Chondrocyte (in vitro differentiated cells): ENCODE measurements at regions not wholly inside any gene's neighbourhood (a gene's known extent, or its start where the extent isn't known, plus 50 kb on each side); places are given as distances from the start of the nearest gene placed in this dataset.
A peak's percentile ranks its signal among the peaks of the same experiment; 100 is the strongest.

Experiments used
- DNase-seq: peaks from one replicate; pipeline ENCODE4 v3.0.0; 2021; ENCODE audit warnings: mixed read lengths, low spot score
- H3K27ac Mint-ChIP-seq: one replicate; pipeline ENCODE4 v1.8.0; 2021; ENCODE audit warnings: mild to moderate bottlenecking, moderate library complexity, mixed read lengths; ENCODE audit not compliant: unreplicated experiment
- H3K27me3 Mint-ChIP-seq: 2 replicates; pipeline ENCODE4 v1.8.0; 2021; ENCODE audit warnings: low read depth, mixed read lengths
- H3K36me3 Mint-ChIP-seq: 2 replicates; pipeline ENCODE4 v1.8.0; 2021; ENCODE audit warnings: low read depth, mixed read lengths
- H3K4me1 Mint-ChIP-seq: 2 replicates; pipeline ENCODE4 v1.8.0; 2021; ENCODE audit warnings: low read depth, mild to moderate bottlenecking, mixed read lengths
- H3K4me3 Mint-ChIP-seq: one replicate; pipeline ENCODE4 v1.8.0; 2021; ENCODE audit warnings: mild to moderate bottlenecking, moderate library complexity, mixed read lengths; ENCODE audit not compliant: unreplicated experiment
- H3K9me3 Mint-ChIP-seq: 2 replicates; pipeline ENCODE4 v1.8.0; 2021; ENCODE audit warnings: low read depth, mixed read lengths
- CTCF ChIP-seq: fragments of 200-600 bp; sonication (generic); IDR thresholded peaks from 2 replicates; pipeline ENCODE4 v1.5.0; 2021; ENCODE audit warnings: antibody characterized with exemption, mild to moderate bottlenecking, moderate library complexity

GRCh38 chrX:46294234-46294633 is 251.0 kb downstream of the ZNF674 start:
- no peak for DNase-seq
- Mint-ChIP-seq H3K9me3 (peaks cover 23% of the 10 kb centered on the region), H3K27me3 (no peaks in the 10 kb centered on the region), H3K27ac (no peak overlapping the region), H3K4me3 (no peak overlapping the region), H3K36me3 (no peaks in the 10 kb centered on the region), H3K4me1 (peaks cover 9% of the 10 kb centered on the region)
- TF ChIP-seq CTCF, result no peak

GRCh38 chrX:46279925-46280313 is 265.3 kb downstream of the ZNF674 start:
- H3K4me1 Mint-ChIP-seq, result peaks cover 25% of the 10 kb centered on the region
- no peak for DNase-seq
- no peak for TF ChIP-seq CTCF
- H3K36me3 Mint-ChIP-seq, result no peaks in the 10 kb centered on the region
- H3K4me3 Mint-ChIP-seq, result no peak overlapping the region
- peaks cover 9% of the 10 kb centered on the region for H3K9me3 Mint-ChIP-seq
- no peaks in the 10 kb centered on the region for H3K27me3 Mint-ChIP-seq
- no peak overlapping the region for H3K27ac Mint-ChIP-seq

DNA sequence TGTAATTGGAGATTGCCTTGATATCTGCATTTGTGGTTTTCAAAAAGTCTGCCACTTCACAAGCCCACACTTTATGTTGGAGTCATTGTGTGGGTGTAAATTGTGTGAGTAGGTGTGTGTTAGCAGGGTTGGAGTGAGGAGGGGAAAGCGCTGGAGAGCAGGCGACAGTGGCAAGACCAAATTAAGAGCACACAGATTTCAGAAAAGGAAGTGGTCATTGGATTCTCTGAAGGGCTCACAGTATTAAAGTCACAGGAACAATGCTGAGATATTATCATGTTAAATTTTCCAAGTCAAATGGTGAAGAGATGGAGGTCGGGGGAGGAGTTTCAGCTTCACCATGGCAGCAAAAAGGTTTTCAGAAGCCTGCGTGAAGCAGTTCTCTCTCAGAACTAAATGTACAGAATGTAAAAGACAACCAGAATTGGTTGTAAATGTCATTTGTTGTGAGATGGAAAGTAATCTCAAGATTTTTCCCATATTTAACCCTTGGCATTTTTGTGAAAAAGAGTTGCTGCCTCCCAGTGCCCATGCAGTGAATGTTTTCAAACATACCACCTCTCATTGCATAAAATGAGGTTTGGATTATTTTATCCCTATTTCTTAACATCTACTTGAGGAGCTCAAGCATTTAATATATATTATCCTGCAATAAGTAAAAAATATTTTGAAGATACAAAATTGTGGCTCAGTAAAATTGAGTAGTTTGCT is 265.9 kb downstream of the ZNF674 start:
- peak; percentile 70 for TF ChIP-seq CTCF
- Mint-ChIP-seq H3K4me3 (no peak overlapping the region), H3K9me3 (peaks cover 9% of the 10 kb centered on the region), H3K36me3 (no peaks in the 10 kb centered on the region), H3K27me3 (no peaks in the 10 kb centered on the region), H3K27ac (no peak overlapping the region), H3K4me1 (peaks cover 20% of the 10 kb centered on the region)
- DNase-seq, result no peak

GRCh38 chrX:46278572-46278971 is 266.6 kb downstream of the ZNF674 start:
- Mint-ChIP-seq H3K27me3 (no peaks in the 10 kb centered on the region), H3K27ac (no peak overlapping the region), H3K4me3 (no peak overlapping the region), H3K36me3 (no peaks in the 10 kb centered on the region), H3K9me3 (peaks cover 16% of the 10 kb centered on the region), H3K4me1 (peaks cover 16% of the 10 kb centered on the region)
- no peak for TF ChIP-seq CTCF
- DNase-seq, result no peak

GRCh38 chrX:46268412-46268811 is 276.8 kb downstream of the ZNF674 start:
- Mint-ChIP-seq H3K27me3 (no peaks in the 10 kb centered on the region), H3K9me3 (peaks cover 6% of the 10 kb centered on the region), H3K36me3 (no peaks in the 10 kb centered on the region), H3K27ac (no peak overlapping the region), H3K4me3 (no peak overlapping the region), H3K4me1 (peaks cover 7% of the 10 kb centered on the region)
- TF ChIP-seq CTCF, result no peak
- no peak for DNase-seq
